ENCODE measurements at regions not wholly inside any gene's neighbourhood (a gene's known extent, or its start where the extent isn't known, plus 50 kb on each side); places are given as distances from the start of the nearest gene placed in this dataset.
"Not testable (repeated sequence)": the region's sequence is repeated elsewhere in the genome, so short reads cannot be mapped to it uniquely, and the experiment has no call there.

DNA sequence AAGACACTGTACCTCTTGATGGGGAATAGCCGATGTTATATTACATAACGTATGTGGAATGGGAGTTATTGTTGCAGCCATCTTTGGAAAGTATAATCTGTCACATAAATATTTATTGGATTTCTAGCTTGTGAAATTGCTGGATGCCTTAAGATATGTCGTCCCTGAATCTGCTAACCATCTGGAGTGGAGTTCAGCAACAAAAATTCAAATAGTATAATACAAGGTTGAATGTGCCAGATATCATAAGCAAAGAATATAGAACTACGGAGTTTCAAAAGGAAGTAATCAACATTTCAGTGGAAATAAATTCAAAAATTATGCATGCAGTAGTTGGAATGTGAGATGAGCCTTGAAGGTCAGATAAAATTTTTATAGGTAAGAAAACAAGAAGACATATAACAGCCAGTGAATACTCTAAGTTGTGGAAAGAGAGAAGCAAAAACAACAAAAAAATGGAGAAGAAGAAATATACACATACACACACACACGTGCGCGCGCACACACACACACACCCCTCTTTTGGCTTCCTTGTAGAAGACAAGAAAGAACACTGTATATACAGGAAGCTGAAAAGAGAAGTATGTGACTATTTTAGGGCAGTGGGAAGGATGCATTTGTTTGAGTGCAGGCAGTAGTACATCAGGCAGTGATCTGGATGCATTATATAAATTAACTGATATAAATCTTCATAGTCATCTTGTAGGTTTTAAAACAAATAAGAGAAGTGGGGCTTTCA is 516.7 kb downstream of the KCNT2 start:
- no peak for DNase-seq (ENCODE audit: low read depth in 1 of 2, low spot score in 1 of 2)

DNA sequence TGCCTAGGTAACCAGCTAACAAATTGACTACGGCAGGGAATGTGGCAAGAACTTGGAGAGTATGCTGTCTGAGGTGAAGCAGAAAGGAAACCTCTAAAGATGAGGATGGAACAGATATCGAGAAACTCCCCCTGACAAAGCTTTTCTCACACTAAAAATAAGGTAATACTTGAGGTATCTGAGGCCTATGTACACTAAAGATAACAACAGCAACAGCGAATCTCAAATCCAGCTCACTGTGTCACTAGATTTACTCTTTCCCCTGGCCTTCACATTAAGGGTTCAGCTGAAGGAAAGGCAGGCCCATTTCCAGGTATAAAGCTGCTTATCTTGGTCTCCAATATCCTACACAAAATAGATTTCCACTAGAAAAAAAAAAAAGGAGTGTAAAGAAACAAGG is 518.0 kb downstream of the KCNT2 start:
- no peak for DNase-seq (ENCODE audit: low read depth in 1 of 2, low spot score in 1 of 2)

DNA sequence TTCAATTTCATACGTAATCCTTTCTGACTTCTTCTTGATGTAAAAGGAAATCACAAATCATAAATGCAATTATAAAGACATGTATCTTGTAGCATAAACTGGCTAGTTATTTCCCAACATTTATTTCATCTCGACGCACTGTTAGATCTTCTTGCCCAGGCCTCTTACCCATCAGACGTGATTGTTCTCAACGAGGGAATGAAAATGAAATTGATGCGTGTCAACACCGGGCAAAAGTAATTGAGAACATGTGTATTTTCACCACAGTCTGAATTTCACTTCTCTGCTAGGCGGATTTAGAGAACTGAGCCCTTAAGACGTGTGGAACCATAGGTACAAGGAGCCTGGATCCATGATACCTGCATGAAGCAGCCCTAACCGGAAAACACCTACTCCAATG is 519.7 kb downstream of the KCNT2 start:
- no peak for DNase-seq (ENCODE audit: low read depth in 1 of 2, low spot score in 1 of 2)

DNA sequence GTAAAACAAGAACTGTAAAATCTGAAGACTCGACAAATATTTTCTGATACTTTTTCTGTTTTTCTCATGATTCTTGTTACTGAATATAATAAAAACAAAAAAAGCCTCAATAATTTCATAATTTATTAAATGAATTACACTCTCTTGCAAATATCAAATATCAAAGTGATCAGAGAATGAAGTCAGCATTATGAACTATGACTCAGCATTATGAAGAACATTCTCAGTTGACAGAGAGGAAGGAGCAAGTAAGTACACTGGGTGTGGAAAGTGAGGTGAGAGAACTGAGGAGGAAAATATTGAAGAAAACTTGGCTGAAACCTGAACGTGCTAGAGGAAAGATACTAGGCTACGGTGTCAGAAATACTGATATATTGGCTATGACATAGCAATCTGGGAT is 529.5 kb downstream of the KCNT2 start:
- no peak for DNase-seq (ENCODE audit: low read depth in 1 of 2, low spot score in 1 of 2)

DNA sequence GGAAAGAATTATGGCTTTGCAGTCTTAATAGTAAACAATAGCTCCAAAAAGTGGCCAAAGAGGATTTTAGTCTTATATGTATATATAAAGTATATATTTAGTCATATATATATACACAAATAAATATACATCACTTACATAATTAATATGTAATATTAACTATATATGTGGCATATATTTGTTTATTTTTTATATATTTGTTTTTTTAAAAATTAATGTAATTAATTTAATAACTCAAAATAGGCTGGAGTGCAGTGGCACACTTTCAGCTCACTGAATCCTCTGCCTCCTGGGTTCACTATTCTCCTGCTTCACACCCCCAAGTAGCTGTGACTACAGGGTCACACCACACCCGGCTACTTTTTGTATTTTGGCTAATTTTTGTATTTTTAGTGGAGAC is 532.6 kb downstream of the KCNT2 start:
- DNase-seq (ENCODE audit: low read depth in 1 of 2, low spot score in 1 of 2): no peak

DNA sequence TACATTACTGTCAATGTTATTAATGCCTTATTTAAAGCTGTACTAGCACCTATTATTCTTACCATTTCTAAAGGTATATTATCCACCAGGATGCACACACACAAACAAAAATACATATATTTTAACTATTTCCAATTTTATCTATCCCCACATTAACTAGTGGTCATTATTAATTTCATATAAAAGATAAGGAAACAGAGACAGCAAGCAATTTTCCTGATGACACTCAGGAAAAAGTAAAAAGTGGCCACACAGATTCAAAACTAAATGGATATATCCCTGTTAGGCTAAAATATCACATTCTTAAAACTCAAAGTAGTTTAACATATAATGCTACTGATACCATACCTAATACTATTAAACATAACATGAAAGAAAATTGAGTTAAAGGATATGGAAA is 534.1 kb downstream of the KCNT2 start:
- DNase-seq (ENCODE audit: low read depth in 1 of 2, low spot score in 1 of 2): no peak

DNA sequence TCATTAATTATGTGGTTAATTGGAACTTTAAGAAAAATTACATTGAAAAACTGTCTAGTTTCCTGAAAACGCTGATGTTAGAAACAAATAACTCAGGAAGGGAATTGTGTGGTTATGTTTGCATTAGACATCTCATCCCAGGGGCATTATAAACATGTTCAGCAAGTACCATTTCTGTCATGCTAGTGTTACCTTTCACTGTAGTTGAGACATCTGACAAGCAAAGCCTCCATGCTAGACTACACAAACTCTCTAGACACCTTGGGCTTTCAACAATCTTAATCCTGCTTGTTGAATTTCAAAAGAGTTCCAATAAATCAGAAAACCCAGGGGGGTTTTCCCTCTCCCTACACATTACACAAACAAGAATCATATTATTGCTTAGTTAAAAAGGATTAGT is 536.8 kb downstream of the KCNT2 start:
- DNase-seq (ENCODE audit: low read depth in 1 of 2, low spot score in 1 of 2): no peak

DNA sequence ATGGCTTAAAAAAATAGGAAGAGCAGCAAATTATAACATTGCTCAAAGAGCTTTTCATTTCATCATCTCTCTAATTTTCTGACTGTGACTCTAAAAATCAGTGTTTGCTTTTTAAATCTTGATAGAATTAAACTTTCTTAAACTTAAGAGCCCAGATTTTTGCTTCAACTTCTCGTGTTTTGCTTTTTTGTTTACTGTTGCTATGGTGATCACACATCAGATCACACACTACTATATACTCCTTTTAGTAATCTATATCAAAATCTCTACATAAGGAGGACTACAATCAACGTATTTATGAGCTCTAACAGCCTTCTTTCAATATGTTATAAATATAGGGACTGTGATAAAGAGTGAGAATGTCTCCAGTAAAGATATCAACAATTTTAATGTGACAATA is 537.3 kb downstream of the KCNT2 start:
- no peak for DNase-seq (ENCODE audit: low read depth in 1 of 2, low spot score in 1 of 2)

DNA sequence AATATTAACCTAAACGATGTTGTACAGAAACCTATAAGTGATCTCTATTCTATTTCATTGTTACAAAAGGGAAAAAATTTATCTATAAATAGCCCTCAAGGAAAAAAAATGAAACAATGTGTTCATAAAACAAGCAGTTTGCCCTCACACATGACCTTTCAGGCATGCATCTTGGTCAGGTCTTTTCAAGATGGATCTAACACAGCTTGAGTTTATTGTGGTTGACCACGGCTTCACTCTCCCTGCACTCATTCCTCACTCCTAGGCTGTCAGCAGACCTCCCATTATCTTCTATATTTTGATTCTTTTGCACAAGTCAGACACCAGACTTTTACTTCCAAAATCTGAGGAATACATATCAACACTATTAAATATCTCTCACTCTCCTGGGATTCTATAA is 544.3 kb downstream of the KCNT2 start:
- no peak for DNase-seq (ENCODE audit: low read depth in 1 of 2, low spot score in 1 of 2)

DNA sequence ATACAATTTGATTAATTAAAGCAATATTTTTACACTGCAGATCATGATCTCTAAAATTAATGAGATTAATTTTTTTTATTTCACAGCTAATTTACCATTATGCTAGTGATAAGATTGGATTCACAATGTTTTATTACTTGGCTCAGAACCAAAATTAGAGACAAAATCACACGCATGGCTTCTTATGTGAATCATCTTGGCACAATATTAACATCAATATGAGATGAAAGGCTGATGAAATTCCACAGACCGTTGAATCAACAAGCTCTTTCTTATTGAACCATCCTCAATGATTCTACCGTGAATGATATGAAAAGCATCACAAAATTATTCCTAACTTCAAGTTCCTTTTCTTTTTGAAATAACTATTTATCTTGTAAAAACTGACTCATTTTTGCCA is 544.9 kb downstream of the KCNT2 start:
- DNase-seq (ENCODE audit: low read depth in 1 of 2, low spot score in 1 of 2): no peak

DNA sequence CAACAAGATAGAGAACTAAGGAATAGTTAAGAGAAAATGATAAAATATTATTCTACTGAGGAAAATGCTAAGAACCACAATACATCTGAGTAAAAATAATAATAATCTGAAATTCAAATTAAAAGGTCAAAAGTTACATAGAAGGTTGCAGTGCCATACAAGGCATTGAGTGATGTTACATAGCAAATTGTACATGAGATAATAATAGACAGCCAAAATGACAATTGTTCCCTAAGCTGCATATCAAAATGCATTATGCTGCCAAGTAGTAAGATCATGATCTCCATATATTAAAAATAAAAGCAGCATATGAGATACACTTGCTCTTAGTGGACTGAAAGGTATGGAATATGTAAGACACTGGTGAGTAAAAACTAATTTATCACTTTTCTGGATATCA is 547.7 kb downstream of the KCNT2 start:
- no peak for DNase-seq (ENCODE audit: low read depth in 1 of 2, low spot score in 1 of 2)

DNA sequence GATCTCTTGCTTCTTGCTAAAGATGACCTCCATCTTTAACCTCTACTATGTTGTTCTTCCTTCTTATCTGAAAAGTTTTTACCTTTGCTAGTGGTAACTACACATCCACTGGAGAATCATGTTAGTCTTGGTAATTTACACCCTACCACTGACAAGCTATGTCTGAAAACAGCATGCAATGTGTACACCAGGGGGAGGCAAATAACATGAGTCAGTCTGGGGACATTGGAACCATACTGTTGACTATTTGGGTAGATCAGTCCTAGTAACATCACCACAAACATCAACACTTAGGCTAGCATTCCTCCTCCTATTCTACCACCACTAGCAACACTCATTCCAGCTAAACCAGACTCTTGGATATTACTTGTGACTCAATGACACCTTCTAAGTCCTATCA is 549.0 kb downstream of the KCNT2 start:
- no peak for DNase-seq (ENCODE audit: low read depth in 1 of 2, low spot score in 1 of 2)

DNA sequence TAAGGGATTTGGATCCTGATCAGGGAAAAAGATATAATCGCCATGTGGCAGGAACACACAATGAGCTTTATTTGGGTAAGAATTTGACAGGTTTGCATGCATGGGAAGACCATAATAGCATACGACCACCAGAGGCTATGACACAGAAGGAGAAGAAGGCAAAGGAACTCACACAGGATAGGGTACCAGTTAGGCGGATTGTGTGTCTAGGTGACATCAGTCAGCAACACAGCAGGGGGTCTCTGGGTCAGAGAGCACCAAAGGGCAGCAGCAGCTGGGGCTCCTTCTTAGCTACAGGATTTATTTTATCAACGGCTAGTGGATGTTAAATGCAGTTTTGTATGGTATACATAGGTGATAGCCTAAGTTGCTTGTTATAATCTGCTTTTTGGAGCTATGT is 551.3 kb downstream of the KCNT2 start:
- DNase-seq (ENCODE audit: low read depth in 1 of 2, low spot score in 1 of 2): no peak

DNA sequence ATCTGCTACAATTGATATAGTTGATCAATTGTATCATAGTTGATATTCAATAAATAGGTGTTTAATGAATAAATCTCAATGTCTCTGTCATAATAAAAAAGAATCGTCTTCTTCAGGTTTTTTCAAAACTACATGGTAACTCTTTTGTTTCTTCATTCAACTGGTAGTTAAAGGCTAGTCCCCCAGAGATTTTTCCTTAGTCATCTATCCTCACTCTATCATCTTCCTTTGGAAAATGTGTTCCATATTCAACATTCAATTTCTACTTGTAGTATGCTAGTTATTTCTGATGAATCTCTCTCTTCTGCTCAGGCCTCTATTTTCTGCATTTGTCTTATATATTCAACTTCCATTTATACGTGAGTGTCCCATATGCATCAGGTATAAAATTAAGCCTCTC is 558.8 kb downstream of the KCNT2 start:
- DNase-seq (ENCODE audit: low read depth in 1 of 2, low spot score in 1 of 2): no peak

DNA sequence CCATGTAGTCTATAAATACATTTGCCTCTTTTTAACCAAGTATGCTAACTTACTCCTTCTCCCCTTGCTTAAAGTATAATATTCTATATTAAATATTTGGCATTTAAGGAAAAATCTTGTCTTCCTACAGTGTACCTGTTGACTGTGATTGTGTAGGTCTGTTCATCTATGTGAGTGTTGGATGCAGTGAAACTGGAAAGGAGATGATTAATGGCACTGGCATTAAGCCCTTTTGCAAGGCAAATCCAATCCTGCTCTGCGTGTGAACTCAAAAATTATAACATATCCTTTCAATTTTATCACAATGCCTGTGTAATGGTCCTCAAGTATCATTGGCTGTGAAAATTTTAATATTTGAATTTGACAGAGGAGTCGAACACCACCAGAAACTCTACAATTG is 565.0 kb downstream of the KCNT2 start:
- DNase-seq (ENCODE audit: low read depth in 1 of 2, low spot score in 1 of 2): no peak

DNA sequence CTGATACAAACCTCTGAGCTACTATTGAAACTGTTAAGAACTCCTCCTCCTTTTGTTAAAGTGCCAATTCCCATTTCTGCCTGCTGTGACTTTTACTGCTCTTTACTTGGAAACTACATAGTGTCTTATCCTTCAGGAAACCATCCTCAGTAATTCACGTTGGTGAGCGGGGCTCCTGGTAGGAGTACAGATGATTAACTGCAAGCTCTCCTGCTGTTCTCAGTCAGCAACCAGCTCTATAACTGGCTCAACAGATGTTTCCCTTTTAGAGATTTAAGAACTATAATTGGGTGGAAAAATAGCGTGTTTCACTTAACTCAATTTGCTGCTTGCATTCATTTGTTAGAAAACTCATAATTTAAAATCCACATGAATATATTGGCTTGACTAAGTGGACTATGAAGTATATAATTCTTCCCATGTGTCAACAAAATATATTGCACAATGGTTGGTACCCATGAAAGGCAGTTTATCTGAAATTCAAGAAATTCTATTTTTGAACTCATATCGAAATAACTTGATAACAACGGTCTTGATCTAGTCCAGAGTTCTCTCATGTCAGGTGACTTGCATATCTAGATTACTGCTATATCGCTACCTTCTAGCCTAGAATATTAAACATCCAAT is 574.0 kb downstream of the KCNT2 start:
- DNase-seq (ENCODE audit: low read depth in 1 of 2, low spot score in 1 of 2): no peak

DNA sequence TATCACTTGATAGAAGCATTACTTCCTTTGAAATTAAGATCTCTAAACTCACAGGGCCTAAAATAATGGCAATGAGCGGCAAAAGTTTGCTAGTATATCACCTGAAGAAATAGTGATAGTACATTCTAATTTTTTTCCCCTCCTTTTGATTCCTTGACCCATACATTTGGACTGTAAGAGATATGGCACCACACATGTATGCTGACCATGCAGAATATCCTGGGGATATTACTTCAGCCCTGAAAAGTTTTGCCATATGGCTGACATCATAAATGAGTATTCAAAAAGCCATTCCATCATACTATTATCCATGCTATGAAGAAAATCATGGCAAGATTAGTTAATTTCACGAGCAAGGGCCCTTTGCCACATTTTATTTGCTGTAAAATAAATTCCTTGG is 576.9 kb downstream of the KCNT2 start:
- DNase-seq (ENCODE audit: low read depth in 1 of 2, low spot score in 1 of 2): not testable (repeated sequence)

DNA sequence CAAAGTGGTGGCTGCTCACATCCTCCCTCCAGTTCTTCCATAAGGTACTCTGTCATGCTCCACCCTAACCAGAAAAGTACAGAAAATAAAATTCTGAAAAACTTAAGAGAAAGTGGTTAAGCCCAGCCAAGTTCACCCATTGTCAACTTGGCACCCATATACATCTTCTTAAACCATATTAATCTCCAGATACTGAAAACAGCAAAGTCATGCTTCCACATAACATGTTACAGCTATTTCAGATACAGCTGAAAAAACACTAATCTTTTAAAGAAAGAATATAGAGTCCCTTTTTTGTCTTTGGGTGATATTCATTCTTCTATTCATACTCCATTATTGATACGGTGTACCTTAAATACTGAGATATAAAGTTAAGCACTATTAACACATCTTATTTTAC is 577.8 kb downstream of the KCNT2 start:
- no peak for DNase-seq (ENCODE audit: low read depth in 1 of 2, low spot score in 1 of 2)

DNA sequence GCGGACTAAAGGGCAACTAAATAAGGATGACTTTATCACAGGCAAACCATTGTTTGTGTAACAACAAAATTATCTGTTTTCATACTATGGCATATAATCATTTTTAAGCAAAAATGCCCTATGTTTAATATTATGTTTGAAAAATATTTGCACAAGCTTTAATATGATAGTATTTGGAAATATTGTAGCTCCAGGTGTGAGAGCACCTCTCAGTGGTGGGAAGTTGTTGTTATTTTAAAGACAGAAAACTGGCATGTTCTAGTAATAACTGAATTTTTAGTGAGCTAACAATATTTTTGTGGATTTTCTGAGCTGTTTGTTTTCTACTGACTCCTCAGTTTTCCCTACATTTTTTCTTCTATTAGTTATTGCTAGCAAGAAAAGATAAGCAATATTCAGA is 578.8 kb downstream of the KCNT2 start:
- no peak for DNase-seq (ENCODE audit: low read depth in 1 of 2, low spot score in 1 of 2)

DNA sequence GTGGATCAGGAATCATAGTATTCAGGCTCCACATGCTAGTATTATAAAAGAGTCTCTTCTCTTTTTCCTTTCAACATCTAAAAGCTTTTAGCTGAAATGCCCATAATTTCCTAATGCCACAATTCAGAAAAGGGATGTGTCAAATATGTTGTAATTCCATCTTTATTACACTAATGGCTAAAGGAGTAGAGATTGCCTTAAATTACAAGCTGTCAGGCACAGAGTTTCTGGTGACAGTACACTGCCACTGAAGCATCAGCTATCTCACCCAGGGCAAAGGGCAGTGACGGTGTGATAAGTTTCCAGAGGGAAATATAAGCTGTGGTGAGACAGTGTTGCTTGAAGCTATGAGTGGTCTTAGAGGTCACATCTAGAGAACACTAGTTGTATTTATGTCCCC is 581.1 kb downstream of the KCNT2 start:
- no peak for DNase-seq (ENCODE audit: low read depth in 1 of 2, low spot score in 1 of 2)

DNA sequence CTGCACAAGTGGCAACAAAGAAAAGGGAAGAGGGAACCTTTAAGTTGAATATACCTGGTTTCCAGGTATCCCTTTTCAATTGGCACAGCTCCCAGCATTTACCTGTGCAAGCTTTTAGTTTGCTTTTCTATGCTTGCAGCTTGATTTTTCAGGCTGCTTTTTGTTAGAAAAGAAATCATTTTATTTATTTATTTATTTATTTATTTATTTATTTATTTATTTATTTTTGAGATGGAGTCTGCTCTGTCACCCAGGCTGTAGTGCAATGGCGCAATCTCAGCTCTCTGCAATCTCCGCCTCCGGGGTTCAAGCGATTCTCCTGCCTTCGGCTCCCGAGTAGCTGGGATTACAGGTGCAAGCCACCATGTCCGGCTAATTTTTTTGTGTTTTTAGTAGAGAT is 587.1 kb downstream of the KCNT2 start:
- not testable (repeated sequence) for DNase-seq (ENCODE audit: low read depth in 1 of 2, low spot score in 1 of 2)

DNA sequence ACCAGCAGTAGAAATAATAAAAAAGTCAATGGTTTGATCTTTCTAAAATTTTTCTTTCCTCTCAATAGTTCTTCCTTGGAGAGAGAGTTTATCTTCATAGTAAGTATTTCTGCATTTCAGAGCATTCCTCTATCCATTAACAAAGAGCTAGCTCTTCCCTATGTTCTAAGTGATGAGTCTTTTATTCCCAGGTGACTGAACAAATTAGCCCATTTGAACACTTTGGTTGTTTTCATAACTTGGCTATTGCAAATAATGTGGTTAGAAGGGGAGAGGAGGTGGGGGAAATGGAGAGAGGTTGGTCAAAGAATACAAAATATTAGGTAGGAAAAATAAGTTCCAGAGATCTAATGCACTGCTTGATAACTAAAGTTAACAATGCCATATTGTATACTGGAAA is 598.9 kb downstream of the KCNT2 start:
- no peak for DNase-seq (ENCODE audit: low read depth in 1 of 2, low spot score in 1 of 2)

DNA sequence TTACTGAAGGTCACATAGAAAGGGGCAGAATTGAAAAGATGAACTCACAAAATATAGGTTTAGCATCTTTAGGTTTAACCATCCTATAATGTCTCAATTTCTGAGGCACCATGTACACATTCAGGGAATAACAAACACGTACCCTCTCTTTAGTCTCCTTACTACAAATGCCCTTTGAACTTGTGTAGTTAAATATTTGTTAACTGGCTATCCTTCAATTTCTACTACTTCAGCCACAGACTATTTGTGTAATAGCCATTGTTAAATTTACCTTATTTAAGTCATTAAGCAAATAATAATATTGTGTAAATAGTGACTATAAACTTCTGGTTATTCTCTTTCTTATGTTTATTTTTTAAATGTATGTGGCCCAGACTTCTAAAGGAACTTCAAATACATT is 600.5 kb downstream of the KCNT2 start:
- DNase-seq (ENCODE audit: low read depth in 1 of 2, low spot score in 1 of 2): no peak
